ENCODE measurements at regions not wholly inside any gene's neighbourhood (a gene's known extent, or its start where the extent isn't known, plus 50 kb on each side); places are given as distances from the start of the nearest gene placed in this dataset.

- TF ChIP-seq CTCF (IDR thresholded peaks at IDR 0.05) (no peak), POLR2A (IDR thresholded peaks at IDR 0.05) (no peak)
Observed at GRCh38 chr6:21381331-21381963, 212.1 kb upstream of the SOX4 start.

All from Peyer's patch (tissue), 4 donors.